ENCODE measurements at regions not wholly inside any gene's neighbourhood (a gene's known extent, or its start where the extent isn't known, plus 50 kb on each side); places are given as distances from the start of the nearest gene placed in this dataset.

- no peaks in the 10 kb centered on the region for H3K4me1 Mint-ChIP-seq (ENCODE audit: low read depth, unreplicated experiment)
- intact Hi-C loops (cut with micrococcal nuclease; ENCODE audit: unreplicated experiment) = no loop called here
- no TSS peak for BruUV-seq (replicated peaks)
- DNase-seq = no peak
- no peak for TF ChIP-seq CTCF (IDR thresholded peaks at IDR 0.05; ENCODE audit: unreplicated experiment)
- peaks cover 23% of the 10 kb centered on the region for H3K27me3 Mint-ChIP-seq (ENCODE audit: unreplicated experiment)
- peaks cover 9% of the 10 kb centered on the region for H3K9me3 Mint-ChIP-seq (ENCODE audit: low read depth, unreplicated experiment)
- no peak overlapping the region for H3K4me3 Mint-ChIP-seq (ENCODE audit: low read depth, unreplicated experiment)
- no peaks in the 10 kb centered on the region for H3K36me3 Mint-ChIP-seq (ENCODE audit: insufficient read depth, unreplicated experiment)
- no peak overlapping the region for H3K27ac Mint-ChIP-seq (ENCODE audit: unreplicated experiment)
- CTCF ChIA-PET = no interaction called here
These were observed 49.9 kb upstream of the TOP1 start for GRCh38 chr20:40978761-40979160.

Data from Calu3 (cell line).